ENCODE measurements at regions not wholly inside any gene's neighbourhood (a gene's known extent, or its start where the extent isn't known, plus 50 kb on each side); places are given as distances from the start of the nearest gene placed in this dataset.

GRCh38 chr9:27835286-27835685, 262.0 kb upstream of the C9orf72 start:
- Histone ChIP-seq H3K36me3 (ENCODE audit: control insufficient read depth in 2 of 2, extremely low read depth in 1 of 2, insufficient read depth in 2 of 2, low read length in 2 of 2) (no peaks in the 10 kb centered on the region), H3K9me1 (replicated peaks; ENCODE audit: control insufficient read depth, extremely low read depth, insufficient read depth, low read length) (no peaks in the 10 kb centered on the region), H3K4me2 (ENCODE audit: insufficient read depth, low read length) (no peak overlapping the region), H2AFZ (ENCODE audit: low read depth, low read length) (no peak overlapping the region), H3K4me3 (replicated peaks in 1 of 3; ENCODE audit: insufficient read depth in 1 of 3, low read depth in 1 of 3, low read length in 3 of 3) (no peak overlapping the region), H3K9me3 (replicated peaks; ENCODE audit: control insufficient read depth, insufficient read depth, low read length) (no peaks in the 10 kb centered on the region), H3K27me3 (ENCODE audit: control insufficient read depth in 2 of 2, insufficient read depth in 2 of 2, low read length in 2 of 2) (no peaks in the 10 kb centered on the region), H3K4me1 (ENCODE audit: control insufficient read depth, extremely low read depth, insufficient read depth, low read length) (no peaks in the 10 kb centered on the region), H4K20me1 (replicated peaks; ENCODE audit: control insufficient read depth, extremely low read depth, insufficient read depth, low read length) (no peaks in the 10 kb centered on the region), H3K79me2 (ENCODE audit: control insufficient read depth, insufficient read depth, low read length) (no peaks in the 10 kb centered on the region), H3K9ac (replicated peaks; ENCODE audit: extremely low read depth, insufficient read depth, low read length) (no peak overlapping the region), H3K27ac (ENCODE audit: insufficient read depth, low read depth, low read length) (no peak overlapping the region)
- TF ChIP-seq FOS (IDR thresholded peaks at IDR 0.05; ENCODE audit: borderline replicate concordance, insufficient read depth, low read length) (no peak), GATA2 (IDR thresholded peaks at IDR 0.05; ENCODE audit: insufficient read depth, insufficient read length, low read depth, low read length) (no peak), JUN (IDR thresholded peaks at IDR 0.05; ENCODE audit: borderline replicate concordance, insufficient read depth, insufficient read length, low read depth) (no peak)
- DNase-seq (ENCODE audit: low read depth, low spot score) (no peak), FAIRE-seq (no peak)
- intact Hi-C loops (cut with micrococcal nuclease) = no loop called here
- dilution Hi-C loops (cut with MboI; ENCODE audit: extremely low pct_ligation_motif_present, low sequenced_read_pairs) = no loop called here
- CTCF ChIA-PET = no interaction called here
- no TSS peak for BruUV-seq (replicated peaks)
- POLR2A ChIA-PET = no interaction called here

GRCh38 chr9:27835746-27836145, 262.5 kb upstream of the C9orf72 start:
- dilution Hi-C loops (cut with MboI; ENCODE audit: extremely low pct_ligation_motif_present, low sequenced_read_pairs) (no loop called here), intact Hi-C loops (cut with micrococcal nuclease) (no loop called here)
- no peak overlapping the region for H3K4me3 ChIP-seq (replicated peaks in 1 of 3; ENCODE audit: insufficient read depth in 1 of 3, low read depth in 1 of 3, low read length in 3 of 3)
- H3K27me3 ChIP-seq (ENCODE audit: control insufficient read depth in 2 of 2, insufficient read depth in 2 of 2, low read length in 2 of 2) = no peaks in the 10 kb centered on the region
- H3K27ac ChIP-seq (ENCODE audit: insufficient read depth, low read depth, low read length) = no peak overlapping the region
- no peaks in the 10 kb centered on the region for H3K79me2 ChIP-seq (ENCODE audit: control insufficient read depth, insufficient read depth, low read length)
- no peaks in the 10 kb centered on the region for H3K36me3 ChIP-seq (ENCODE audit: control insufficient read depth in 2 of 2, extremely low read depth in 1 of 2, insufficient read depth in 2 of 2, low read length in 2 of 2)
- H3K4me1 ChIP-seq (ENCODE audit: control insufficient read depth, extremely low read depth, insufficient read depth, low read length) = no peaks in the 10 kb centered on the region
- DNase-seq (ENCODE audit: low read depth, low spot score) (no peak), FAIRE-seq (no peak)
- TF ChIP-seq JUN (IDR thresholded peaks at IDR 0.05; ENCODE audit: borderline replicate concordance, insufficient read depth, insufficient read length, low read depth) (no peak), POLR2A (IDR thresholded peaks at IDR 0.05; ENCODE audit: low read depth, low read length) (no peak), EZH2 (IDR thresholded peaks at IDR 0.05; ENCODE audit: borderline replicate concordance, low read depth, low read length, severe bottlenecking) (no peak), GATA2 (IDR thresholded peaks at IDR 0.05; ENCODE audit: insufficient read depth, insufficient read length, low read depth, low read length) (no peak)
- H3K9ac ChIP-seq (replicated peaks; ENCODE audit: extremely low read depth, insufficient read depth, low read length) = no peak overlapping the region
- no peaks in the 10 kb centered on the region for H4K20me1 ChIP-seq (replicated peaks; ENCODE audit: control insufficient read depth, extremely low read depth, insufficient read depth, low read length)
- no peak overlapping the region for H3K4me2 ChIP-seq (ENCODE audit: insufficient read depth, low read length)
- no TSS peak for BruUV-seq (replicated peaks)
- H3K9me3 ChIP-seq (replicated peaks; ENCODE audit: control insufficient read depth, insufficient read depth, low read length) = no peaks in the 10 kb centered on the region
- CTCF ChIA-PET = no interaction called here
- POLR2A ChIA-PET = no interaction called here
- H2AFZ ChIP-seq (ENCODE audit: low read depth, low read length) = no peak overlapping the region
- H3K9me1 ChIP-seq (replicated peaks; ENCODE audit: control insufficient read depth, extremely low read depth, insufficient read depth, low read length) = no peaks in the 10 kb centered on the region
